Suppressor macrophage (primary cell): ENCODE measurements at regions not wholly inside any gene's neighbourhood (a gene's known extent, or its start where the extent isn't known, plus 50 kb on each side); places are given as distances from the start of the nearest gene placed in this dataset.
"Not testable (repeated sequence)": the region's sequence is repeated elsewhere in the genome, so short reads cannot be mapped to it uniquely, and the experiment has no call there.

Experiments
- DNase-seq, 4 experiments: peaks; one replicate each; pipeline ENCODE4 v3.0.0-alpha.2; 2020 to 2022

DNA sequence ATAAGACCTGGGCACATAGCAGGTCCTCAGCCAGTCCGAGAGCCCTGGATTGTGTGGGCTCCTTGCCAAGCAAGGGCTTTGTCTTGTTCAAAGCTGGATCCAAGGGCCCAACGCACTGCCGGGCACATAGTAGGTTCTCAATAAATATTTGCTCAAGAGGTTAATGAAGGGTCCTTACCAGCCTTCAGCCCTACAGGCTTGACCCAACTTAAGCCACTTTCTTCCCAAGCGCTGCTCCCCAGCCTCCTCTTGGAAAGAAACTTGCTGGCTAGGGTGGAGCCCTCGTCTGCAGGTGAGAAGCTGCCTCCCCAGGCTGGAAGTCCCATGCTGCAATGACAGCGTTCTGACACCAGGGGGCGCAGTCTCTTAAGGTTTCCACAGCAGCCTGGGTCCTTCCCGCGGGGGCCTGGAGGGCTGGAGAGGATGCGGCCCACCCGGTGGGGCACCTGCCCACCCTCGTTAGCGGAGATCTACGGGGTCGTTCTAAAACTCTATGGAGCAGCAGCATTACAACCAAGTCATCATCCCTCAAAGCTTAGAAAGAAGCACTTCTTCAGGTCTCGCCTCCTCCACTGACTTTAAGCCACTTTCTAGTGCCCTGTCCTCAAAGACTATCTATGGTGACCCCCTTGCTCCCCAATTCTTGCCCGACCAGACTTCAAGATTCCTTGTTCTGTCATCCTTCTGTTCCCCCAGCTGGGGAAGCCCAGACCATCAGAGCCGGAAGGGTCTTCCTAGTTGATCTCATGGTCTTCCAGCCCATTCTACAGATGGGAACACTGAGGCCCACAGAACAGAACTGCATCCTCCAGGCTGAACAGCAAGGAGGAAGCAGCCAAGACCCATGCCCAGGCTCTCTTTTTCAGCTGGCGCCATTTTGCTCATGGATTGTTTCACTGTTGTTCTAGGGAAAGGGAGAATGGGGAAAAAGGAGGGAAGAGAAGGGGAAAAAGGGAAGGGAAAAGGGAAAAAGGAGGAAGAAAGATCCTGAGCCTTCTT lies 115.4 kb downstream of the LHX2 start:
- peak; percentile 73 to 85 (median 80) for DNase-seq

DNA sequence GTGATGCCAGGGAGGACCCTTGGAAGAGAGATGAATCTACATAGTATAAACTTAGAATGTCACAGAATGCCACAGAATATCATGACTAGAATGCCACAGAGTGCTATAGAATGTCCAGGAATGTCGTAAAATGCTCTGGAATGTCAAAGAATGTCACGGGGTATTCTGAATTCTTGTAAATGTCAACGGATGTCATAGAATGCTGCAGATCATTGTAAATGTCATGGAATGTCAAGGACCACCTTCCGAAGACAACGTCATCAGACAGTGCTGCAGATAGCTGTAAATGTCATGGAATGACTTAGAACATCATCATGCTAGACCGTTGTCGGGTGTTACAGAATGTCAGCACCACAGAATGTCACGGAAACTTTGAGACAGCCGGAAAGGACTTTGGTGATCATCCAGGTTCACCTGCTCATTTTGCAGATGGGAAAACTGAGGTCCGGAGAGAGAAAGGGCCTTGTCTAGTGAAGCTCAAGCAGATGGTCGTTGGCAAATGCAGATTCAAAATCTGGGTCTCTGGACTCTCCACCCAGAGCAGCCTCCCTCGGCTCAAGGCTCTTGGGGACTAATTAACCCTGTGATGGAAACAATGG lies 117.1 kb downstream of the LHX2 start:
- DNase-seq = no peak

DNA sequence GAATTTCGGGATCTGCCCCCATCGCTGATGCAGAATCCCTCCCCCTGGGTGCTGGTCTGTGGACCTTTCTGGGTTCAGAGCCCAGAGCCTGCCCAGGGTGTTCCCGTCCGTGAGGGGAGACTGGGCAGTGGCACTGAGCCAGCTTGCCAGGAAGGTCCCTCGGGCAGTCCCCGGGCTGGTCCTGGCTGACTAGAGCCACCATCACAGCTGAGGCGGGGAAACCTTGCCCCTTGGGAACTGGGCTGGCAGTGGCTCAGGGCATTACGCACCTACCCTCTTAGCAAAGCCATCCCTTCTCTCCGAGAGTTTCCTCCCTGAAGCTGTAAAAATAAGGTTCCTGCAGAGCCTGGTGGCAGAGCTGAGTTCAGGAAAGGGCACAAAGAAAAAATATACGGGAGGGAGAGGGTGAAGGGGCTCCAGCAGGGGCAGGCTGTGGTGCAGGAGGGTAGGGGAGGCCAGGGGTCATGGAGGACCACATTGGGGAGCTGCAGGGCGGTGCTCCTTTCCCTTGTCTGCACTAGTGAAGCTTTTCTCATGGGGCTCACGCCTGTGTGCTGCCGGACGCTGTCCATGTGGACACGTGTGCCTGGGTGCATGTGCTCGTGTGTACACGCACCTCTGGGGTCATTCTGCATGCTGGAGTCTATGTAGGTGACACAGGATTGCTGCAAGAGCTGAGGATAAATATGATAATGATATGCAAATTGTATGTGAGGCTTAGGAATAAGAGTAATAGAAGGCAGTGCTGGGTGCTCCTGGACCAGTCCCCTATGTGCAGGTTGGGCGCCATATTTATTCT lies 118.9 kb downstream of the LHX2 start:
- DNase-seq = no peak

DNA sequence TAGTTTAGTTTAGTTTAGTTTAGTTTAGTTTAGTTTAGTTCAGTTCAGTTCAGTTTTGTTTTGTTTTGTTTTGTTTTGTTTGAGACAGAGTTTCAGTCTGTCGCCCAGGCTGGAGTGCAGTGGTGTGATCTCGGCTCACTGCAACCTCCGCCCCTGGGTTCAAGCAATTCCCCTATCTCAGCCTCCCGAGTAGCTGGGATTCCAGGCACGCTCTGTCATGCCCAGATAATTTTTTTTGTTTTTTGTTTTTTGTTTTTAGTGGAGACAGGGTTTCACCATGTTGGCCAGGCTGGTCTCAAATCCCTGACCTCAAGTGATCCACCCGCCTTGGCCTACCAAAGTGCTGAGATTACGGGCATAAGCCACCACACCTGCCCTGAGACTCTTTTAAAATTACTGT lies 120.0 kb downstream of the LHX2 start:
- not testable (repeated sequence) for DNase-seq

DNA sequence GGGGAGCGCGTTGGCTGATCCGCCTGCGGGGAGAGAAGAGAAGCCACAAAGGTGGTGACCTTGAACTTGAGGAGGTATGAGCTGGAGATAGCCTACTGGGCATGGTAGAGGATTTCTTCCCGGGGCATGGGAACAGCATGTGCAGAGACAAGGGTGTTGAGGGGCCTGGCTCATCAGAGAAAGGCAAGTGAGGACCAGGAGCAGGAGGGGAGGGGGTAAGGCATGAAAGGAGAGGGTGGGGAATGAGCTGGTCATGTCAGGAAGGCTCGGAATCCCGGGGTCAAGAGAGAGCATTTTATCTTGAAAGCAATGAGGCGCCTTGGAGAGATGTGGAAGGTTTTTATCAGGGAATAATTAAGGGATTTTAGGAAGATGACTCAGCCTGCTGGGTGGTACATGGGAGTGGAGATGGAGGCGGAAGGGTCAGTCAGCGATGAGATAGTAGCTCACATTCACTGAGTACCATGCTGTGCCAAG lies 121.1 kb downstream of the LHX2 start:
- no peak for DNase-seq

DNA sequence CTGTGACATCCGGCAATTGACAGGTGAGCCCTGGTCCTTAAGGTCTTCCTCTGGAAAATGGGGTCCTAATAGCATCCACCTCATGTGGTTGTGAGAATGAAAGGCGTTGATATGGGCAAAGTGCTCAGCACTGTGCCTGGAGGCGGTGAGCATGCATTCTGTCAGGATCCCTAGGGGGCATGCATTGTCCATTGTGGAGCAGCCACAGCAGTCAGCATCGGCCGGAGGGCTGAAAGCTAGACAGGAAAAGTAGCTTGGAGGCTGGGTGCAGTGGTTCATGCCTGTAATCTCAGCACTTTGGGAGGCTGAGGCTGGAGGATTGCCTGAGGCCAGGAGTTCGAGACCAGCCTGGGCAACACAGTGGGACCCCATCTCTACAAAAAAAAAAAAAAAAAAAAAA lies 122.2 kb downstream of the LHX2 start:
- peak; percentile 73 to 89 (median 81) for DNase-seq

DNA sequence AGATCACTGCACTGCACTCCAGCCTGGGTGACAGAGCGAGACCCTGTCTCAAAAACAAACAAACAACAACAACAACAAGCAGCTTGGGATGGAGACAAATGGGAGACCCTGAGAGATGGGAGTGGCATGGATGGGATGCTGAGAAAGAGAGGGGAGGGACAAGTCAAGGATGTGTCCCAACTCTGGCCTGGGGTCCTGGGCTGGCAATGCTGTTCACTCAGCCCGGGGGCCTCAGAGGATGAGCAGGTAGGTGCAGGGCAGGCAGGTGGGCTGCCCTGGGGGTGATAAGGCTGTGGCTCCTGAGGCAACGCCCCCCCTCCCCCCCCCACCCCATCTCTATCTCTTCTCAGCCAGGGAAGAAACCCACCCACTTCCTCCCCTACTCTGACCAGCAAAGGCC lies 123.0 kb downstream of the LHX2 start:
- no peak for DNase-seq

DNA sequence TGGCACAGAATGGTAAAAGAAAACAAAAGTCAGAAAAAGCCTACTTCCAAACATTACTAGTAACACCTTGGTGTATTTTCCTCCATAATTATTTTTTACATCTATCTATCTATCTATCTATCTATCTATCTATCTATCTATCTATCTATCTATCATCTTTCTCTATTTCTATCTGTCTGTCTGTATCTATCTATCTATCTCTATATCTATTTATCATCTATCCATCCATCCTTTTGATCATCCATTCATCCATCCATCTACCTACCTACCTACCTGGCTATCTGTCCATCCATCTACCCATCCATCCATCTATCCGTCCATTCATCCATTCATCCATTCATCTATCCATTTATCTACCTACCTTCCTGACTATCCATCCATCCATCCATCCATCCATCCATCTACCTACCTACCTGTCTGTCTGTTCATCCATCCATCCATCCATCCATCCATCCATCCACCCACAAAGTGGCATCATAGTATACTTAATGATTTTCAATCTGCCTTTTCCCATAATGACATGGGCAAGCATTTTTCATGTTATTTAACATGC lies 121.9 kb upstream of the NEK6 start:
- no peak for DNase-seq

DNA sequence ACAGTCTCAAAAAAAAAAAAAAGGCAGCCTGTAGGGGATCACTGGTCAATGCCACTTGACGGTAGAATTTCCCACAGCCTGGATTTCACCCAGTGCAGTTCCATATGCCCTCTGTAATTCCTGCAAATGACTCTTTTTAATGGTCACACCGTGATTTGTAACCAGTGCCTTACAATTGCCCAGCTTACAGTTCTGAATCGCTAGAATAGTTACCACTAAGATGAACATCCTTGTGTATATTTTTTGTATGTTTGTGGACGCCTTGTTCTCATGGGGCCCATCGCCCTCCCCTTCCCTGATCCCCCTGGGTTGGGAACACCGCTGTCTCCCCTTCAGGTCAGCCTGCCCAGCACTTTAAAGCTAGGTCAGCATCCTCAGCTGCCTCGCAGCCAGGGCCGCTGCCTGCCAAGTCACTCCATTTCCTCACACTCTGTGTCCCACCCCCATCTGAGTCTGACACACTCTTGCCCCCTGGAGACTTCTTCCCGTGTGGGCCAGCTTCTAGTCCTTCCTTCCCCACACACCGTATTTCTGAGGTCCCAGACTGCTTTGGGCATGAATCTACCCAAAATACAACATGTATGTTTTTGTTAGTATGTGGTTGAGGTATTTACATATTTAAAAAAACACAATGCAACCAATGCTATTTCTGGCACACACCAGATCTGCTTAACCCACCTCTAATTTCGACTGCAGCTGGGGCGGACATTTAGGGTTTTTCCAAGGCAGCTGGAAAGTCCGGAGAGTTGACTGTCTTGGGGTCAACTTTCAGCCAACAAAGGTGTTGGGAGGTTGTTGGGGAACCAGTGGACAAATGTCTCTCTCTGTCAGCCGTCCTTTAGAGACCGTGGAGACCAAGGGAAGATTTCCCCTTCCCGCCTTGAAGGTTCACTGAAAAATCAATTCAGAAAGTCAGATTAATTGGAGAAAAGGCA lies 120.5 kb upstream of the NEK6 start:
- peak in 3 of 4 experiments; percentile 24 to 34 (median 33) for DNase-seq

DNA sequence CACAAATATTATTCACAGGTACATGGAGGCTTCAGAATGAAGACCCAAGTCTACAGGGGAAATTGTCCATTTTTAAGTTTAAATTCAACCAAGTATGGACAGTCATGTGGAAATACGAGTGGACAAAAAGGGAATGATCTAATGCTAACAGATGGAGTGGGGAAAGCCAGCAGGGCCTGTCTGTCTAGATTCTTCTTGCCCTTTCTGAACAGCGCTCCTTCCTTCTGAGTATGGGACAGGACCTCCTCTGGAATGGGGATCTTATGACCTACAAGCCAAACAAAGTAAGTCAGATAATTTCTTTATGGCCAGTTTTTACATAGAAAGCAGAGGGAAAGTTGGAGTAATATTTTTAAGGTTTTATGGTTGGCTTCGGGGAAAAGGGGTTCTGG lies 119.8 kb upstream of the NEK6 start:
- DNase-seq = no peak

DNA sequence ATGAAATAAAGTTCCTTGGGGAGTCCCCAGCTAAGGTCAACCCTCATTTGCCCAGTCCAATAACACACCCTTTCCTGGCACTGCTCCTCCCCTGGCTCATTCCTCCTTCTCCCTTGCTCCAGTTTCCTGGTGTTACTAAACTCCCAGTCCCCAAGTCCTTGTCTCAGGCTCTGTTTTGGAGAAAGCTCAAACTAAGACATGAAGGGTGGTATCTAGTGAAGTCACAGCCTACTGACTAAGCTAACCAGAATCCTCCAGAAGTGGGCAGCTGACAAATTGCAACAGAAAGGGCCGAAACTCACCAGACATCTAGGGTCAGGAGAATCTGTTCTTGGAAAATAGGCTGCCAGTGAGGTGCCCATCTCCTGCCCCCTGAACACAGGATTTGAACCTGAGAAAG lies 118.7 kb upstream of the NEK6 start:
- peak; percentile 66 to 82 (median 78) for DNase-seq

DNA sequence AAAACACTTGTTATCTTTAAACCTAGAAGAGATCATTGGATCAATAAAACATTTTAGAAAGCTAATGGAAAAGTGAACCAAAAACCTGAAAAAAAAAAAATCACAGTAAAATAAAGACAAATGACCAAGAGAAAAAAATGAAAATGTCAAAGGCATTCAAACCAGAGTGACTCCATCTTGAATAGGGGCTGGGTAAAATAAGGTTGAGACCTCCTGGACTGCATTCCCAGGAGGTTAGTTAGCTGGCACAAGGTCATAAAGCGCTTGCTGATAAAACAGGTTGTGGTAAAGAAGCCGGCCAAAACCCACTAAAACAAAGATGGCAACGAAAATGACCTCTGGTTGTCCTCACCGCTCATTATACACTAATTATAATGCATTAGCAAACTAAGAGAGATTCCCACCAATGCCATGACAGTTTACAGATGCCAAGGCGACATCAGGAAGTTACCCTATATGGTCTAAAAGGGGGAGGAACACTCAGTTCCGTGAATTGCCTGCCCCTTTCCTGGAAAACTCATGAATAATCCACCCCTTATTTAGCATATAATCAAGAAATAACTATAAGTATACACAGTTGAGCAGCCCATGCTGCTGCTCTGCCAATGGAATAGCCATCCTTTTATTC lies 116.7 kb upstream of the NEK6 start:
- DNase-seq = peak in 3 of 4 experiments; percentile 19 to 51 (median 25)

DNA sequence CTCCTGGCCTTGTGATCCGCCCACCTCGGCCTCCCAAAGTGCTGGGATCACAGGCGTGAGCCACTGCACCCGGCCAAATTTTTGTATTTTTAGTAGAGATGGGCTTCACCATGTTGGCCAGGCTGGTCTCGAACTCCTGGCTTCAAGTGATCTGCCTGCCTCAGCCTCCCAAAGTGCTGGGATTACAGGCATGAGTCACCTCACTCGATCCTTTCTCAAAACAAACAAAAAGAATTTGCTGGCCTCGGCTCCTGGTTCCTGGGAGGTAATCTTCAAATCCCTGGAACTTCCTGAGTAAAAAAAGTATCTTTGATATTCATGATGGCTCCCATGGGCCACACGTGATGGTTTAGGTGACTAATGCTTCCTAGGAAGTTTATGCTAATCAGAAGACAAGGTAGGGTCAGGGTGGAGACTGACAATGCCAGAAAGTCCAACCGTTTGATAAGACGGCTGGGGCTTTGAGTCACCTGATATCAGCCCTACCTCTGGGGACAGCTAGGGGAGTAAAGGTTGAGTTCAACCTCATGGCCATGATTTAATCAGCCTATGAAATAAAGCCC lies 113.1 kb upstream of the NEK6 start:
- DNase-seq = not testable (repeated sequence)

DNA sequence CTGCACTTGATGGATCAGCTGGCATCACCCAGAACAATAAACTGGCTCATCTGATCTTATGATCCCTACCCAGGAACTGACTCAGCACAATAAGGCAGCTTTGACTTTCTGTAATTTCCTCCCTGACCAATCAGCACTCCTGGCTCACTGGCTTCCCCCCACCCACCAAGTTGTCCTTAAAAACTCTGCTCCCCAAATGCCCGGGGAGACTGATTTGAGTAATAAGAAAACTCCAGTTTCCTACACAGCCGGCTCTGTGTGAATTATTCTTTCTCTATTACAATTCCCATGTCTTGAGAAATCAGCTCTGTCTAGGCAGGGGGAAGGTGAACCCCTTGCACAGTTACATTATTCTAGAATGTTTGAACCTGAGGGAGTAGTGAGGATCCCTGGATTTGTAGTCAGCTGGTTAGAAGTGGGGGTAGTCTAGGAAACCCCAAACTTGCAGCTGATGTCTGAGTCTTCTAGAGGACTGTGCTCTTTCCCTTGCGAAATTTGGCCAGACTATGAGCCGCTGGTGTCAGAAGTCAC lies 111.7 kb upstream of the NEK6 start:
- DNase-seq = peak; percentile 73 to 89 (median 82)

DNA sequence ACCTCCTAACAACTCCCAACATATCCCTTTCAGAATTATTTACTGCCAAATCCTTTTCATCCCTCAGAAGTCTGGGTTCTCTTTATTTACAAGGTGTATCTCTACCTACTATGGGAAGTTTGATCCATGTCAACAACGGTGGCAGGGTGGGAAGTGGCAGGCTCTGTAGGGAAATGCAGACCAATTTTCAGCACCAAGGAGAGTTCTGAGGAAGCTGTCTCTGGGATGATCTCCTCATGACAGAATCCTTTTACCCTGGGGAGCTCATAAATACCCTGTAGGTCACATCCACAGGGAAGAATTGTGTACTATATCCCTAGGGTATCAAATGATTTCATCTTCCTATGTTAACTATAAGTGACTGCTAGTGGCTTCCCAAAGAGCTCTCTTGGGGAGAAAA lies 107.8 kb upstream of the NEK6 start:
- DNase-seq = peak; percentile 29 to 66 (median 44)

DNA sequence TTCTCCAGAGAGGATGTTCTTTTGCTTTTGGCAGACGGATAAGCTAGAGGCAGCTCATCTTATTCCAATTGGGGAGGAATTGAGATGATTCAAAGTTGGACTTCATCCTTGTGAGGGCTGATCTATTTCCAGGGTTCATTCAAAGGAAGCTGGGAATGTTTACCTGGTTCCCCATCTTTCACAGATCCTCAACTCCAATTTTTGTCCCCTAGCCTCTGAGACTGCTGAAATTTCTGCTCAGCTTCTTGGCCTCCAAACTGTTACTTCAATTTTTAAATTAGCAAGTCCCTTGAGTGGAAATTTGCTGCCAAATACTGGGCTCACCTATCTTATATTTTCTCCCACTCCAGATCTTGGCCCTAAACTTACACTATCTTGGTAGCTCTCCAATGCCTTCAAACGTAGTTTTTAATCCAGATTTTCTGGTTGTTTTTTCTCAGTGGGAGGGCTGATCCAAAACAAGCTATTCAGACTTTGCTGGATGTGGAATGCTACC lies 93.9 kb upstream of the NEK6 start:
- DNase-seq = no peak

DNA sequence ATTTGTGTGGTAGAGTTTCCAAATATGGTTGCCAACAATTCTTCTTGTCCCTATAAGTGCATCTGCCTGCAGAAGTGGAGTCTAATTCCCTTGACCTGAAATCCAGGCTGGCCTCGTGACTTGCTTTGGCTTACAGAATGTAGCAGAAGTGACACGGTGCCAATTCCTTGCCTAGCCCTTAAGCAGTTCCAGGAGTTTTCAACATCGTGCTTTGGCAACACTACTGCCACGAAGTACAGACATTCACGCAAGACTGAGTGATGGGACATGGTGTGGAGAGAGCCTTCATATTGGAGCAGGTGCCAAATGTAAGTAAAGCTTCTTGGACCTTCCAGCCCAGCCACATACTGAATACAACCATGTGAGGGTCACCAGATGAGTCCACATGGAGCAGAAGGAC lies 92.9 kb upstream of the NEK6 start:
- DNase-seq = peak in 1 of 4 experiments; percentile 26

DNA sequence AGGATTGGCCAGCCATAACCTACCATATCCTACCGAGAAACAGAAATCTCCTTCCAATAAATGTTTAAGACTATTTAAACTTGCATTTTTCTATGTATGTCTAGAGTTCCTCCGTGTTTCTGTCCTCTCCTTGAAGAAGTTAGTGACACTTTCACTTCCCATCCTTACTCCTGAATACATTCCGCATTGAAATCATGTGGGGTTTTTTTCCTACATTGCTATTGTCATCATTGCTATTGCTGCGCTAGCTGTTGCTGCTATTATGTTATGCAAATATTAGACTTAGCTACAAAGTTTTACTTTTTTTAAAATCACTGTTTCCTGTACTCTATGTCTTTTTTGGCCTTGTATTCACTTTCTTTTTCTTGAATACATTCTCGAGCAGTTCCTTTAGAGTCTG lies 83.3 kb upstream of the NEK6 start:
- peak in 1 of 4 experiments; percentile 56 for DNase-seq

DNA sequence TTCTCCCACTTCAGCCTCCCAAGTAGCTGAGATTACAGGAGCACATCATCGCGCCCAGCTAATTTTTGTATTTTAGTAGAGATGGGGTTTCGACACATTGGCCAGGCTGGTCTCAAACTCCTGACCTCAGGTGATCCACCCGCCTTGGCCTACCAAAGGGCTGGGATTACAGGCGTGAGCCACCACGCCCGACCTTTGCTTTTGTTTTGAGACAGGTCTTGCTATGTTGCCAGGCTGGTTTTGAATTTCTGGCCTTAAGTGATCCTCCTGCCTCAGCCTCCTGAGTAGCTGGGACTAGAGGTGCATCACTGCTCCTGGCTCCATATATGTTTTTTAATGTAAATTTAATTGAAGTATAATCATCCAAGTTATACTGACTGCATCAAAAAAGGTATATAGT lies 80.2 kb upstream of the NEK6 start:
- DNase-seq = not testable (repeated sequence)
